Spleen (tissue), 11 donors: ENCODE measurements at regions not wholly inside any gene's neighbourhood (a gene's known extent, or its start where the extent isn't known, plus 50 kb on each side); places are given as distances from the start of the nearest gene placed in this dataset.

ENCODE experiments used
- DNase-seq: peaks from one replicate; pipeline ENCODE4 v3.0.0-alpha.2; 2020
- H3K27ac ChIP-seq, 8 donors: fragments of 200-600 bp; sonication (generic) in 7 of 8; 1 replicate in 4 of 8; 2 replicates in 4 of 8; pipeline versions ENCODE4 v1.5.0 to v1.8.0; 2016 to 2021; ENCODE audit warnings: inconsistent platforms in 4 of 8, mild to moderate bottlenecking in 4 of 8, moderate library complexity in 1 of 8
- H3K27me3 ChIP-seq, 7 donors: fragments of 200-600 bp; sonication (generic) in 6 of 7; replicated peaks in 1 of 7; 1 replicate in 4 of 7; 2 replicates in 3 of 7; pipeline versions ENCODE4 v1.5.0 to v1.8.0; 2016 to 2021; ENCODE audit warnings: inconsistent platforms in 3 of 7, mild to moderate bottlenecking in 1 of 7
- H3K36me3 ChIP-seq, 6 donors: fragments of 200-600 bp; sonication (generic) in 5 of 6; 1 replicate in 4 of 6; 2 replicates in 2 of 6; pipeline versions ENCODE4 v1.5.0 to v1.8.0; 2016 to 2021; ENCODE audit warnings: inconsistent platforms in 2 of 6
- H3K4me1 ChIP-seq, 6 donors: fragments of 200-600 bp; sonication (generic) in 5 of 6; 1 replicate in 3 of 6; 2 replicates in 3 of 6; pipeline versions ENCODE4 v1.5.0 to v1.8.0; 2016 to 2021; ENCODE audit warnings: inconsistent platforms in 3 of 6
- H3K4me3 ChIP-seq, 8 donors: fragments of 200-600 bp; sonication (generic) in 7 of 8; 1 replicate in 4 of 8; 2 replicates in 4 of 8; pipeline versions ENCODE4 v1.5.0 to v1.8.0; 2016 to 2021; ENCODE audit warnings: inconsistent platforms in 4 of 8, mild to moderate bottlenecking in 4 of 8, moderate library complexity in 2 of 8
- H3K9me3 ChIP-seq, 8 donors: fragments of 200-600 bp; sonication (generic) in 7 of 8; 1 replicate in 4 of 8; 2 replicates in 4 of 8; pipeline versions ENCODE4 v1.5.0 to v1.8.0; 2016 to 2021; ENCODE audit warnings: inconsistent platforms in 4 of 8
- CTCF ChIP-seq, 11 experiments: fragments of 200-600 bp in 7 of 11; fragments of 450-650 bp in 4 of 11; sonication (generic) in 4 of 11; IDR thresholded peaks in 8 of 11; conservative IDR thresholded peaks in 3 of 11; 1 replicate in 7 of 11; 2 replicates in 4 of 11; pipeline versions ENCODE4 v1.4.0 to v1.8.0; 2016 to 2021; ENCODE audit warnings: antibody characterized with exemption in 11 of 11, inconsistent platforms in 4 of 11, mild to moderate bottlenecking in 1 of 11
- POLR2A ChIP-seq, 3 donors: fragments of 450-650 bp; IDR thresholded peaks; one replicate each; pipeline ENCODE4 v1.5.1; 2017; ENCODE audit warnings: antibody characterized with exemption in 3 of 3, mild to moderate bottlenecking in 1 of 3
- POLR2AphosphoS5 ChIP-seq, 3 donors: sonication (generic); formaldehyde crosslinking; IDR thresholded peaks; one replicate each; pipeline ENCODE4 v1.5.1; 2017; ENCODE audit warnings: antibody characterized with exemption in 3 of 3
- WGBS, 5 donors: extraction: QIAGEN DNeasy Blood & Tissue Kit in 3 of 5; methylation state at CpG; one replicate each; pipeline versions ENCODE4 v1.1.5 to v1.1.7; 2013 to 2018; 5-methylcytosine and 5-hydroxymethylcytosine counted together
- intact Hi-C: fragments of 100-400 bp; cut with DNase I; formaldehyde crosslinking; loops from one replicate; pipeline ENCODE4 v1.15.0; 2023; ENCODE audit warnings: low total_unique reads
- donor health status: healthy with polysubstance abuse.
- donor health status: DM: no; HTN: no; CAD: no; lungs with moderate emphysema.
- donor health status: DM: no; HTN: no; CAD: no.
- donor health status: Bipolar disorder and iron deficiency.
- donor health status: healthy.
- donor health status: DM: no; HTN: no; CAD: no.
- donor health status: DM: yes; HTN: yes; CAD: no.

GRCh38 chr7:35389636-35390035 lies 135.7 kb upstream of the TBX20 start:
- H3K4me3 ChIP-seq: no peak overlapping the region

GRCh38 chr7:35386816-35387706 lies 133.2 kb upstream of the TBX20 start:
- Histone ChIP-seq H3K4me1 (no peaks in the 10 kb centered on the region), H3K27ac (no peak overlapping the region), H3K27me3 (peaks cover 0 to 11% (median 0%) of the 10 kb centered on the region in 7 donors), H3K4me3 (no peak overlapping the region), H3K9me3 (no peaks in the 10 kb centered on the region), H3K36me3 (no peaks in the 10 kb centered on the region)
- intact Hi-C loops: no loop called here
- 84 to 94% (median 91%) methylated on average over 12 of the region's 12 CpGs for WGBS, 5 donors
- DNase-seq: no peak
- TF ChIP-seq POLR2AphosphoS5 (IDR thresholded peaks at IDR 0.05): no peak
- TF ChIP-seq POLR2A (IDR thresholded peaks at IDR 0.05): no peak
- TF ChIP-seq CTCF (IDR thresholded peaks at IDR 0.05 in 8 of 11, conservative IDR thresholded peaks at IDR 0.05 in 3 of 11): no peak

More at GRCh38 chr7:35389636-35390035, 135.7 kb upstream of the TBX20 start:
- no peak for TF ChIP-seq POLR2A (IDR thresholded peaks at IDR 0.05)
- TF ChIP-seq POLR2AphosphoS5 (IDR thresholded peaks at IDR 0.05): no peak
- TF ChIP-seq CTCF (IDR thresholded peaks at IDR 0.05 in 8 of 11, conservative IDR thresholded peaks at IDR 0.05 in 3 of 11): no peak
- 83 to 96% (median 88%) methylated on average over 3 of the region's 3 CpGs for WGBS, 5 donors
- H3K9me3 ChIP-seq: no peaks in the 10 kb centered on the region
- no peaks in the 10 kb centered on the region for H3K4me1 ChIP-seq
- intact Hi-C loops: no loop called here
- DNase-seq: no peak
- H3K36me3 ChIP-seq: no peaks in the 10 kb centered on the region
- H3K27me3 ChIP-seq: peaks cover 0 to 23% (median 0%) of the 10 kb centered on the region in 7 donors
- no peak overlapping the region for H3K27ac ChIP-seq

- intact Hi-C loops: no loop called here
- Histone ChIP-seq H3K27ac (no peak overlapping the region), H3K4me1 (no peaks in the 10 kb centered on the region), H3K4me3 (no peak overlapping the region), H3K9me3 (no peaks in the 10 kb centered on the region), H3K27me3 (peaks cover 0 to 4% (median 0%) of the 10 kb centered on the region in 7 donors), H3K36me3 (no peaks in the 10 kb centered on the region)
- WGBS, 5 donors: 85 to 96% (median 89%) methylated on average over 8 of the region's 8 CpGs
- no peak for TF ChIP-seq CTCF (IDR thresholded peaks at IDR 0.05 in 8 of 11, conservative IDR thresholded peaks at IDR 0.05 in 3 of 11)
- TF ChIP-seq POLR2A (IDR thresholded peaks at IDR 0.05): no peak
- no peak for TF ChIP-seq POLR2AphosphoS5 (IDR thresholded peaks at IDR 0.05)
- DNase-seq: no peak
These were observed 132.3 kb upstream of the TBX20 start for GRCh38 chr7:35386082-35386815.
